ENCODE measurements at regions not wholly inside any gene's neighbourhood (a gene's known extent, or its start where the extent isn't known, plus 50 kb on each side); places are given as distances from the start of the nearest gene placed in this dataset.

- POLR2A ChIA-PET = no interaction called here
- no peaks in the 10 kb centered on the region for H3K36me3 Mint-ChIP-seq (ENCODE audit: low read depth)
Observed at GRCh38 chrX:15931362-15931761, 76.7 kb upstream of the AP1S2 start.

GRCh38 chrX:15930585-15930984, 76.0 kb upstream of the AP1S2 start:
- peaks cover 15% of the 10 kb centered on the region for H3K27me3 Mint-ChIP-seq
- POLR2A ChIA-PET = no interaction called here

More at GRCh38 chrX:15931362-15931761, 76.7 kb upstream of the AP1S2 start:
- Histone ChIP-seq H3K4me3 (ENCODE audit: low read length) (no peak overlapping the region), H3K9me3 (ENCODE audit: control insufficient read depth in 1 of 2, insufficient read depth in 1 of 2, low read length in 2 of 2) (no peaks in the 10 kb centered on the region), H3K27me3 (ENCODE audit: control insufficient read depth in 1 of 2, insufficient read depth in 2 of 2, low read length in 2 of 2) (peaks cover 0 to 12% of the 10 kb centered on the region in 2 experiments), H3K4me1 (ENCODE audit: insufficient read depth, low read length) (no peaks in the 10 kb centered on the region), H3K36me3 (ENCODE audit: insufficient read depth, low read length) (no peaks in the 10 kb centered on the region), H3K27ac (ENCODE audit: low read depth in 1 of 2, low read length in 2 of 2) (no peak overlapping the region)
- TF ChIP-seq CTCF (IDR thresholded peaks at IDR 0.05) = no peak
- intact Hi-C loops (cut with DNase I, micrococcal nuclease) = no loop called here
- no peak overlapping the region for H3K27ac Mint-ChIP-seq
- H3K9me3 Mint-ChIP-seq = no peaks in the 10 kb centered on the region
- CTCF ChIA-PET = no interaction called here
- no peak for ATAC-seq (ENCODE audit: poor library complexity)
- H3K4me1 Mint-ChIP-seq (ENCODE audit: low read depth) = no peaks in the 10 kb centered on the region
- H3K4me3 Mint-ChIP-seq = no peak overlapping the region
- H3K27me3 Mint-ChIP-seq = peaks cover 15% of the 10 kb centered on the region
- no peak for DNase-seq

GRCh38 chrX:15929194-15929593, 74.6 kb upstream of the AP1S2 start:
- no peaks in the 10 kb centered on the region for H3K36me3 ChIP-seq (ENCODE audit: insufficient read depth, low read length)
- Mint-ChIP-seq H3K27ac (no peak overlapping the region), H3K36me3 (ENCODE audit: low read depth) (no peaks in the 10 kb centered on the region), H3K4me1 (ENCODE audit: low read depth) (no peaks in the 10 kb centered on the region), H3K4me3 (no peak overlapping the region), H3K9me3 (no peaks in the 10 kb centered on the region), H3K27me3 (peaks cover 15% of the 10 kb centered on the region)
- ChIA-PET CTCF (no interaction called here), POLR2A (no interaction called here)
- H3K27ac ChIP-seq (ENCODE audit: low read depth in 1 of 2, low read length in 2 of 2) = no peak overlapping the region
- intact Hi-C loops (cut with DNase I, micrococcal nuclease) = no loop called here
- DNase-seq (no peak), ATAC-seq (ENCODE audit: poor library complexity) (no peak)
- peaks cover 0 to 12% of the 10 kb centered on the region in 2 experiments for H3K27me3 ChIP-seq (ENCODE audit: control insufficient read depth in 1 of 2, insufficient read depth in 2 of 2, low read length in 2 of 2)
- no peaks in the 10 kb centered on the region for H3K4me1 ChIP-seq (ENCODE audit: insufficient read depth, low read length)
- H3K4me3 ChIP-seq (ENCODE audit: low read length) = no peak overlapping the region
- TF ChIP-seq CTCF (IDR thresholded peaks at IDR 0.05) = no peak
- no peaks in the 10 kb centered on the region for H3K9me3 ChIP-seq (ENCODE audit: control insufficient read depth in 1 of 2, insufficient read depth in 1 of 2, low read length in 2 of 2)

More at GRCh38 chrX:15930585-15930984, 76.0 kb upstream of the AP1S2 start:
- CTCF ChIA-PET = interaction anchor here (0.5 kb wide), 1 partner anchor 210 kb away, joined by 3 read pairs; no protein-coding TSS in a partner anchor
- Histone ChIP-seq H3K4me3 (ENCODE audit: low read length) (no peak overlapping the region), H3K27me3 (ENCODE audit: control insufficient read depth in 1 of 2, insufficient read depth in 2 of 2, low read length in 2 of 2) (peaks cover 0 to 12% of the 10 kb centered on the region in 2 experiments), H3K4me1 (ENCODE audit: insufficient read depth, low read length) (no peaks in the 10 kb centered on the region), H3K27ac (ENCODE audit: low read depth in 1 of 2, low read length in 2 of 2) (no peak overlapping the region), H3K9me3 (ENCODE audit: control insufficient read depth in 1 of 2, insufficient read depth in 1 of 2, low read length in 2 of 2) (no peaks in the 10 kb centered on the region), H3K36me3 (ENCODE audit: insufficient read depth, low read length) (no peaks in the 10 kb centered on the region)
- H3K9me3 Mint-ChIP-seq = no peaks in the 10 kb centered on the region
- ATAC-seq (ENCODE audit: poor library complexity) (no peak), DNase-seq (no peak)
- H3K4me3 Mint-ChIP-seq = no peak overlapping the region
- H3K36me3 Mint-ChIP-seq (ENCODE audit: low read depth) = no peaks in the 10 kb centered on the region
- intact Hi-C loops (cut with DNase I, micrococcal nuclease) = no loop called here
- H3K27ac Mint-ChIP-seq = no peak overlapping the region
- no peaks in the 10 kb centered on the region for H3K4me1 Mint-ChIP-seq (ENCODE audit: low read depth)
- no peak for TF ChIP-seq CTCF (IDR thresholded peaks at IDR 0.05)
